Left ventricle myocardium inferior (tissue), 1 donor: ENCODE measurements at regions not wholly inside any gene's neighbourhood (a gene's known extent, or its start where the extent isn't known, plus 50 kb on each side); places are given as distances from the start of the nearest gene placed in this dataset.

Experiments used
- DNase-seq: peaks from one replicate; pipeline ENCODE4 v3.0.0-alpha.2; 2020
- H3K27ac ChIP-seq: fragments of 200-600 bp; replicated peaks from 2 replicates; pipeline ENCODE4 v1.8.0; 2021
- H3K27me3 ChIP-seq: fragments of 200-600 bp; 2 replicates; pipeline ENCODE4 v1.8.0; 2021; ENCODE audit warnings: low read depth
- H3K36me3 ChIP-seq: fragments of 200-600 bp; 2 replicates; pipeline ENCODE4 v1.8.0; 2021
- H3K4me1 ChIP-seq: fragments of 200-600 bp; 2 replicates; pipeline ENCODE4 v1.8.0; 2021
- H3K4me3 ChIP-seq: fragments of 200-600 bp; 2 replicates; pipeline ENCODE4 v1.8.0; 2021; ENCODE audit warnings: mild to moderate bottlenecking, moderate library complexity
- H3K9me3 ChIP-seq: fragments of 200-600 bp; replicated peaks from 2 replicates; pipeline ENCODE4 v1.8.0; 2021
- intact Hi-C: fragments of 100-400 bp; cut with micrococcal nuclease; formaldehyde crosslinking; loops from one replicate; pipeline ENCODE4 v1.11.0; 2022
- TF ChIP-seq, protein P1 (sequence below): fragments of 200-600 bp; IDR thresholded peaks from 2 replicates; pipeline ENCODE4 v1.8.0; 2021; ENCODE audit warnings: antibody characterized with exemption, mild to moderate bottlenecking, borderline replicate concordance
- donor health status: DM: no; HTN: yes; CAD: no; lungs with severe emphysema.

DNA sequence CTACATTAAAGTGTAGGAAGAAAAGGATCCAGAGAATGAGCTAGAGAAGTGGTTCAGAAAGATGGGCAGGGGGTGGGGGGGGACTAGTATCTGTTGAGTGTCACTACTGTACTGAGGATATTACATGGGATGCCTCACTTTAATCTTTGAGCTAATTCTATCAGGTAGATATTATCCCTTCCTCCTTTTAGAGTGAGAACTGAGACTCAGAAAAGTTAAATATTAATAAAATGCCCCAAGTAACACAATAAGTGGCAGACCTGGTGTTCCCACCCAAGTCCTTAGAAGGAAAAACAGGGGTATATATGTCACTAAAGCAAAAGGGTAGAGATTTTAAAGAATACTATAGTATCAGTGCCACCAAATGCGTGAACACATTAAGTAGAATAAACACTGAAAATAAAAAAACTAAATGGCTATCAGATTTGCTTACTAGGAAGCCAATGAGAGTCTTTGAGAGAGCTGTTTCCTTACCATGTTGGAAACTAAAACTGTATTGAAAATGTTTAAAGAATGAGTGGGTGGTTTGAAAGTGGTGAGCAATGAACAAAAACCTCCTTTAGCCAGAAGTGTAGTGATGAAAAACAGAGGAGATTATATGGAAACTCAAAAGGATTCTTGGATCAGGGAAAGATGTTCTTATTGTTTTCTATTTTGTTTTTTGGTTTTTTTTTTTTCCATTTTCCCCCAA is 230.8 kb downstream of the BARHL2 start:
- TF ChIP-seq, protein P1, sequence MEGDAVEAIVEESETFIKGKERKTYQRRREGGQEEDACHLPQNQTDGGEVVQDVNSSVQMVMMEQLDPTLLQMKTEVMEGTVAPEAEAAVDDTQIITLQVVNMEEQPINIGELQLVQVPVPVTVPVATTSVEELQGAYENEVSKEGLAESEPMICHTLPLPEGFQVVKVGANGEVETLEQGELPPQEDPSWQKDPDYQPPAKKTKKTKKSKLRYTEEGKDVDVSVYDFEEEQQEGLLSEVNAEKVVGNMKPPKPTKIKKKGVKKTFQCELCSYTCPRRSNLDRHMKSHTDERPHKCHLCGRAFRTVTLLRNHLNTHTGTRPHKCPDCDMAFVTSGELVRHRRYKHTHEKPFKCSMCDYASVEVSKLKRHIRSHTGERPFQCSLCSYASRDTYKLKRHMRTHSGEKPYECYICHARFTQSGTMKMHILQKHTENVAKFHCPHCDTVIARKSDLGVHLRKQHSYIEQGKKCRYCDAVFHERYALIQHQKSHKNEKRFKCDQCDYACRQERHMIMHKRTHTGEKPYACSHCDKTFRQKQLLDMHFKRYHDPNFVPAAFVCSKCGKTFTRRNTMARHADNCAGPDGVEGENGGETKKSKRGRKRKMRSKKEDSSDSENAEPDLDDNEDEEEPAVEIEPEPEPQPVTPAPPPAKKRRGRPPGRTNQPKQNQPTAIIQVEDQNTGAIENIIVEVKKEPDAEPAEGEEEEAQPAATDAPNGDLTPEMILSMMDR: no peak
- Histone ChIP-seq H3K27me3 (no peaks in the 10 kb centered on the region), H3K4me3 (no peak overlapping the region), H3K9me3 (no peaks in the 10 kb centered on the region), H3K36me3 (no peaks in the 10 kb centered on the region), H3K27ac (no peak overlapping the region), H3K4me1 (no peaks in the 10 kb centered on the region)
- DNase-seq: no peak
- intact Hi-C loops: no loop called here

DNA sequence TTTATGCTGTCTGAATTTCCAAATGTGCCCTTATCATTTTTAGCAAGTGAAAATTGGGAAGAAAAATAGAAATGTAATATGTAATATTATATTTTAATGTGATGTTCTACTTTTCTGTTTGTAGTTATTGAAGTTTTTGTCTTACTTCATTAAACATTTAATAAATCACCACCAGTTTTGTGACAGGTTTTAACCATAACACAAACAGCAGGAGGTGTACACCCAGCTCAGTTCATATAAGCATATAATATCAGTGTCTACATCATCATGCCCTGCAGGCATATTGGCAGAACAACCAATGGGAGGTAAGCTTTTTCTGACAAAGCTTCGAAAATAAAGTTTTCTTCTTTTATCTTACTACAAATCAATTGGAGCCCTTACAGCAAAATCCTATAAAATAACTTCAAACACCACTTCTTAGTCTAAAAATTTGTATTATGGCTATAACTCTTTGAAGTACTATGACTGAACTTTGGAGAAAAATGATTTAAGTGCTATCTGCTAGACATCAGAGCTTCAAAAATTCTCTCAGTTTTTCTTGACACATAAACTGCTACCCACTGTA is 236.7 kb downstream of the BARHL2 start:
- no peak overlapping the region for H3K27ac ChIP-seq
- no peak overlapping the region for H3K4me3 ChIP-seq
- no peak for DNase-seq

DNA sequence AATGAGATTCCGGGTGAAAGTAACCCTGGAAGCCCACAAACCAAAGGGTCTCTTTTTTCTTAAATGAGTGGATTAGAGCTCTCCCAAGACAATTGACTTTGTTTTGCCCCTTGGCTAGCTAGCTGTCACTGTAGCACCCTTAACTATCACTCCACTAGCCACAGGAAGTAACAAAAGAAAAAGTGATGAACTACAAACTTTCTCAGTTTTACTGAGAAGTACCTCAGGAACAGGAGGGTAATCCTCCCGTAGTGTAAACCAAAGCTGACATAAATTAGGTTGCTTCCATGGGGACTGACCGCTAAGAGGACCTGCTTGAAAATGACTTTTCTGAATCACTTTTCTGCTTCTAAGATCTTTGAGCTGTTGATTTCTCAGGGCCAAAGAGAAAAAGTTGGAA is 240.1 kb downstream of the BARHL2 start:
- Histone ChIP-seq H3K4me3 (no peak overlapping the region), H3K27me3 (no peaks in the 10 kb centered on the region), H3K9me3 (no peaks in the 10 kb centered on the region), H3K27ac (no peak overlapping the region), H3K36me3 (no peaks in the 10 kb centered on the region), H3K4me1 (no peaks in the 10 kb centered on the region)
- TF ChIP-seq, protein P1: no peak
- intact Hi-C loops: no loop called here
- no peak for DNase-seq

More for the DNA sequence above, 236.7 kb downstream of the BARHL2 start:
- Histone ChIP-seq H3K27me3 (no peaks in the 10 kb centered on the region), H3K9me3 (no peaks in the 10 kb centered on the region), H3K4me1 (no peaks in the 10 kb centered on the region), H3K36me3 (no peaks in the 10 kb centered on the region)
- TF ChIP-seq, protein P1: no peak
- intact Hi-C loops: no loop called here

DNA sequence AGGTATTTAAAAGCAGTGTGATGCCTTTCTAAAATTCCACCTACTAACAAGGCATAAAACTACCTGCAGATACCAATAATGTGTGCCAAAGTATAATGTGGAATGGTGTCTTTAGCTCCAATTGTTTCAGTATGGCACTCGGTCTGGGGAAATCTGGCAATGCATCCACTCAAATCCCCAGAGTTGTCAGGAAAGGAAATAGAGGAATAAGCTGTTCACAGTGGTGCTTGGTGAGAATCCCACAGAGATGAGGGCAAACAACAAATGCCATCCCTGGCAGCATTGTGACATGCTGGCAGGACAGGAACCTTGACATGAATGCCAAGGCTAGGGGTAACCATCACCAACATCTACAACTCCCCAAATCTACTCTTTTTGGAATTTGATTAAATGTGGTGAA is 240.7 kb downstream of the BARHL2 start:
- DNase-seq: no peak
- no peaks in the 10 kb centered on the region for H3K36me3 ChIP-seq
- TF ChIP-seq, protein P1: no peak
- no peaks in the 10 kb centered on the region for H3K4me1 ChIP-seq
- no peak overlapping the region for H3K27ac ChIP-seq
- H3K27me3 ChIP-seq: no peaks in the 10 kb centered on the region
- intact Hi-C loops: no loop called here
- H3K9me3 ChIP-seq: no peaks in the 10 kb centered on the region
- H3K4me3 ChIP-seq: no peak overlapping the region

DNA sequence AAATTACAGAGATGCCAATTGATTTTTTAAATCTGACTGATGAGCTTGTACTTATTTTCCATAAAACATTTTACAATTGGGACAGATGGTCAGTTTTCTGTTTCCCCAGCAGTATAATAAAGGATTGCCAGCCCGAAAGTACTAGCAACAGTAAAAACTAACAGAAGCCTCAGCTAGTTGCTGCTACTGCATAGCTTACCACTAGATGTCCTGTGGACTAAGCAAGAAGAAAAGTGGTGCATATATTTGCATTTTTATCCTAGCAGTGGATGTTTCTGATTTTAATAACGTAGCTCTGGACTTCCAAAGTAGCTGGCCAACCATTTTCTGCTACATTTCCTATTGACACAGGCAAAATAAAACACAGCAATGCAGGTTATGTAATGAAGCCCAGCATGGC is 241.5 kb downstream of the BARHL2 start:
- no peaks in the 10 kb centered on the region for H3K9me3 ChIP-seq
- intact Hi-C loops: no loop called here
- H3K36me3 ChIP-seq: no peaks in the 10 kb centered on the region
- TF ChIP-seq, protein P1: no peak
- H3K4me3 ChIP-seq: no peak overlapping the region
- H3K27me3 ChIP-seq: no peaks in the 10 kb centered on the region
- no peaks in the 10 kb centered on the region for H3K4me1 ChIP-seq
- H3K27ac ChIP-seq: no peak overlapping the region
- DNase-seq: no peak
